Astrocyte (in vitro differentiated cells and primary cell): ENCODE measurements at regions not wholly inside any gene's neighbourhood (a gene's known extent, or its start where the extent isn't known, plus 50 kb on each side); places are given as distances from the start of the nearest gene placed in this dataset.

ENCODE experiments used
- DNase-seq: peaks from one replicate; pipeline ENCODE4 v3.0.0-alpha.2; 2010; ENCODE audit warnings: low read depth
- FAIRE-seq: peaks from 2 replicates; lab custom pipeline; 2011; peaks lifted over from hg19 to GRCh38; lab: Jason Lieb, UNC
- H2AFZ ChIP-seq: 2 replicates; pipeline ENCODE4 v1.6.0; 2012; ENCODE audit warnings: low read depth, low read length, inconsistent platforms
- H3K27ac ChIP-seq: 2 replicates; pipeline ENCODE4 v1.5.1; 2011; ENCODE audit warnings: low read depth, low read length, inconsistent platforms
- H3K27me3 ChIP-seq: 2 replicates; pipeline ENCODE4 v1.6.0; 2011; ENCODE audit warnings: low read length, inconsistent platforms; ENCODE audit not compliant: insufficient read depth
- H3K36me3 ChIP-seq: 2 replicates; pipeline ENCODE4 v1.5.1; 2011; ENCODE audit warnings: low read length, inconsistent platforms; ENCODE audit not compliant: insufficient read depth
- H3K4me1 ChIP-seq: 2 replicates; pipeline ENCODE4 v1.5.1; 2011; ENCODE audit warnings: low read length, inconsistent platforms; ENCODE audit not compliant: insufficient read depth
- H3K4me2 ChIP-seq: 2 replicates; pipeline ENCODE4 v1.6.0; 2012; ENCODE audit warnings: low read length, inconsistent platforms
- H3K4me3 ChIP-seq: 2 replicates; pipeline ENCODE4 v1.5.1; 2011; ENCODE audit warnings: low read depth, mild to moderate bottlenecking, low read length, inconsistent platforms; ENCODE audit not compliant: insufficient read depth
- H3K79me2 ChIP-seq: 2 replicates; pipeline ENCODE4 v1.6.0; 2012; ENCODE audit warnings: mild to moderate bottlenecking, low read length, inconsistent platforms; ENCODE audit not compliant: insufficient read depth
- H3K9ac ChIP-seq: 2 replicates; pipeline ENCODE4 v1.6.0; 2012; ENCODE audit warnings: mild to moderate bottlenecking, low read length, inconsistent platforms
- H3K9me3 ChIP-seq: 2 replicates; pipeline ENCODE4 v1.5.1; 2012; ENCODE audit warnings: low read depth, mild to moderate bottlenecking, low read length, inconsistent platforms; ENCODE audit not compliant: insufficient read depth
- H4K20me1 ChIP-seq: 2 replicates; pipeline ENCODE4 v1.6.0; 2012; ENCODE audit warnings: low read length, inconsistent platforms; ENCODE audit not compliant: insufficient read depth
- H3K27ac Mint-ChIP-seq: one replicate; pipeline ENCODE4 v1.8.0; 2021; ENCODE audit warnings: mild to moderate bottlenecking, mixed read lengths; ENCODE audit not compliant: unreplicated experiment
- H3K27me3 Mint-ChIP-seq: one replicate; pipeline ENCODE4 v1.8.0; 2021; ENCODE audit warnings: low read depth, mixed read lengths; ENCODE audit not compliant: unreplicated experiment
- H3K36me3 Mint-ChIP-seq: one replicate; pipeline ENCODE4 v1.8.0; 2021; ENCODE audit warnings: low read depth, mixed read lengths; ENCODE audit not compliant: unreplicated experiment
- H3K4me1 Mint-ChIP-seq: one replicate; pipeline ENCODE4 v1.8.0; 2021; ENCODE audit warnings: low read depth, mixed read lengths; ENCODE audit not compliant: unreplicated experiment
- H3K4me3 Mint-ChIP-seq: one replicate; pipeline ENCODE4 v1.8.0; 2021; ENCODE audit warnings: mild to moderate bottlenecking, moderate library complexity, mixed read lengths; ENCODE audit not compliant: unreplicated experiment
- H3K9me3 Mint-ChIP-seq: one replicate; pipeline ENCODE4 v1.8.0; 2021; ENCODE audit warnings: mild to moderate bottlenecking, mixed read lengths; ENCODE audit not compliant: unreplicated experiment
- CTCF ChIP-seq: IDR thresholded peaks from 2 replicates; pipeline ENCODE4 v1.5.1; 2011; ENCODE audit warnings: low read depth, mild to moderate bottlenecking, inconsistent platforms, low read length, moderate library complexity; ENCODE audit not compliant: insufficient read depth
- EZH2 ChIP-seq: IDR thresholded peaks from 2 replicates; pipeline ENCODE4 v1.6.1; 2012; ENCODE audit warnings: mild to moderate bottlenecking, low read length, inconsistent platforms; ENCODE audit not compliant: insufficient read depth

GRCh38 chr6:166820483-166820882 is 135.9 kb downstream of the RNASET2 start:
- no peak for TF ChIP-seq EZH2
- TF ChIP-seq CTCF: no peak
- H3K4me3 ChIP-seq: no peak overlapping the region
- H3K27ac ChIP-seq: no peak overlapping the region
- DNase-seq: no peak
- H3K4me2 ChIP-seq: no peak overlapping the region
- no peaks in the 10 kb centered on the region for H3K79me2 ChIP-seq
- H4K20me1 ChIP-seq: no peaks in the 10 kb centered on the region
- no peak overlapping the region for H2AFZ ChIP-seq
- no peaks in the 10 kb centered on the region for H3K36me3 ChIP-seq
- no peaks in the 10 kb centered on the region for H3K9me3 ChIP-seq
- H3K27me3 Mint-ChIP-seq: peaks cover 8% of the 10 kb centered on the region
- no peaks in the 10 kb centered on the region for H3K36me3 Mint-ChIP-seq
- H3K27ac Mint-ChIP-seq: no peak overlapping the region
- H3K4me1 Mint-ChIP-seq: no peaks in the 10 kb centered on the region
- no peaks in the 10 kb centered on the region for H3K4me1 ChIP-seq
- H3K9ac ChIP-seq: no peak overlapping the region
- FAIRE-seq: no peak
- H3K4me3 Mint-ChIP-seq: no peak overlapping the region
- H3K9me3 Mint-ChIP-seq: no peaks in the 10 kb centered on the region
- no peaks in the 10 kb centered on the region for H3K27me3 ChIP-seq

- Histone ChIP-seq H3K79me2 (no peaks in the 10 kb centered on the region), H3K4me2 (no peak overlapping the region), H3K9ac (no peak overlapping the region), H2AFZ (no peak overlapping the region), H3K9me3 (no peaks in the 10 kb centered on the region), H4K20me1 (no peaks in the 10 kb centered on the region), H3K27ac (no peak overlapping the region), H3K4me3 (no peak overlapping the region), H3K27me3 (no peaks in the 10 kb centered on the region), H3K36me3 (no peaks in the 10 kb centered on the region), H3K4me1 (no peaks in the 10 kb centered on the region)
- TF ChIP-seq CTCF (no peak), EZH2 (no peak)
- no peaks in the 10 kb centered on the region for H3K9me3 Mint-ChIP-seq
- H3K4me3 Mint-ChIP-seq: no peak overlapping the region
- no peaks in the 10 kb centered on the region for H3K4me1 Mint-ChIP-seq
- H3K27ac Mint-ChIP-seq: no peak overlapping the region
- FAIRE-seq (no peak), DNase-seq (no peak)
- peaks cover 8% of the 10 kb centered on the region for H3K27me3 Mint-ChIP-seq
- H3K36me3 Mint-ChIP-seq: no peaks in the 10 kb centered on the region
Measured at GRCh38 chr6:166820070-166820469, 136.3 kb downstream of the RNASET2 start.

DNA sequence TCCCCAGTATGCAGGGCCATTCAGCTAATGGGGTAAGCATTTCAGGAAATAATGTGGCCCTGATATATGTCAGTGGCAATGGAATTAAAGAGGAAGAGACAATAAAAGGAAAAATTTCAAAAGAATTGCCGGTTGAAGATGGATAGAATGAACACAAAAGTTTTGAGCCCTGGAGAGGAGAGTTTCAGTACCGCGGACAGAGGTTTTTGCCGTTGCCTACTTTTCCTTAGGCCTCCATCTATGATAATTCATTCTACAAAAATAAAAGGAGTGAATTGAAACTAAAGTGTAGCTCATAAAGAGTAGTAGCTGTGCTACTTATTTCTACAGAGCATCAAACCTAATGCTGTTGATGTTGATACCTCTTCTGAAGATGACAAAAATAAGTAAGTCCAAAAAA is 140.7 kb downstream of the RNASET2 start:
- no peak for FAIRE-seq
- Histone ChIP-seq H3K36me3 (no peaks in the 10 kb centered on the region), H3K4me3 (no peak overlapping the region), H3K4me1 (no peaks in the 10 kb centered on the region), H3K27me3 (no peaks in the 10 kb centered on the region), H3K9ac (no peak overlapping the region), H3K27ac (no peak overlapping the region), H3K9me3 (no peaks in the 10 kb centered on the region), H3K4me2 (no peak overlapping the region), H3K79me2 (no peaks in the 10 kb centered on the region), H2AFZ (no peak overlapping the region), H4K20me1 (no peaks in the 10 kb centered on the region)
- no peak for DNase-seq
- no peaks in the 10 kb centered on the region for H3K4me1 Mint-ChIP-seq
- H3K4me3 Mint-ChIP-seq: no peak overlapping the region
- TF ChIP-seq CTCF: no peak
- TF ChIP-seq EZH2: no peak
- H3K36me3 Mint-ChIP-seq: no peaks in the 10 kb centered on the region
- no peaks in the 10 kb centered on the region for H3K27me3 Mint-ChIP-seq
- no peaks in the 10 kb centered on the region for H3K9me3 Mint-ChIP-seq
- H3K27ac Mint-ChIP-seq: no peak overlapping the region
